ENCODE measurements at regions not wholly inside any gene's neighbourhood (a gene's known extent, or its start where the extent isn't known, plus 50 kb on each side); places are given as distances from the start of the nearest gene placed in this dataset.

- no peak overlapping the region for H3K4me2 ChIP-seq (ENCODE audit: insufficient read depth, low read length)
- ChIA-PET CTCF (ENCODE audit: low intra/inter-chr PET ratio) (no interaction called here), POLR2A (no interaction called here)
- no peaks in the 10 kb centered on the region for H3K79me2 ChIP-seq (ENCODE audit: control insufficient read depth, insufficient read depth, low read length)
- no peaks in the 10 kb centered on the region for H3K4me1 ChIP-seq (replicated peaks in 1 of 2; ENCODE audit: control insufficient read depth in 2 of 2, insufficient read depth in 2 of 2, low read length in 2 of 2)
- no peak overlapping the region for H3K27ac ChIP-seq (ENCODE audit: extremely low read depth, low read depth, low read length)
- no peak overlapping the region for H3K4me3 ChIP-seq
- FAIRE-seq (no peak), ATAC-seq (no peak), DNase-seq (ENCODE audit: extremely low read depth in 1 of 4, low spot score in 3 of 4) (no peak)
- H2AFZ ChIP-seq (ENCODE audit: low read depth, low read length), result no peak overlapping the region
- no peak overlapping the region for H3K9ac ChIP-seq (ENCODE audit: insufficient read depth in 1 of 2, low read depth in 2 of 2, low read length in 2 of 2)
- no peaks in the 10 kb centered on the region for H3K36me3 ChIP-seq (ENCODE audit: control insufficient read depth, insufficient read depth, low read length)
- in situ Hi-C loops (cut with MboI), result no loop called here
- intact Hi-C loops (cut with micrococcal nuclease), result no loop called here
- no peaks in the 10 kb centered on the region for H3K9me3 ChIP-seq (replicated peaks; ENCODE audit: control insufficient read depth, insufficient read depth, low read depth, low read length)
- H4K20me1 ChIP-seq (replicated peaks; ENCODE audit: control insufficient read depth, insufficient read depth, low read length), result no peaks in the 10 kb centered on the region
- H3K27me3 ChIP-seq (ENCODE audit: control insufficient read depth in 2 of 2, insufficient read depth in 2 of 2, low read length in 2 of 2), result no peaks in the 10 kb centered on the region
- H3K9me1 ChIP-seq (ENCODE audit: control insufficient read depth, insufficient read depth, low read length), result no peaks in the 10 kb centered on the region
- no TSS peak for BruUV-seq (replicated peaks)
- 2% methylated on average over 2 of the region's 2 CpGs for WGBS (ENCODE audit: insufficient coverage, low coverage, missing lambda C conversion rate)
- TF ChIP-seq SIN3B (IDR thresholded peaks at IDR 0.05; ENCODE audit: low read depth) (no peak), ZNF445 (CRISPR knock-in tag; IDR thresholded peaks at IDR 0.05; ENCODE audit: low read depth) (no peak), ETS2 (tag; IDR thresholded peaks at IDR 0.05; ENCODE audit: borderline replicate concordance, poor library complexity, severe bottlenecking) (no peak), POLR3G (IDR thresholded peaks at IDR 0.05; ENCODE audit: extremely low read depth, insufficient read length, insufficient replicate concordance) (no peak), NCOA1 (IDR thresholded peaks at IDR 0.05; ENCODE audit: low read depth) (no peak)
- TF ChIP-seq, protein P1, sequence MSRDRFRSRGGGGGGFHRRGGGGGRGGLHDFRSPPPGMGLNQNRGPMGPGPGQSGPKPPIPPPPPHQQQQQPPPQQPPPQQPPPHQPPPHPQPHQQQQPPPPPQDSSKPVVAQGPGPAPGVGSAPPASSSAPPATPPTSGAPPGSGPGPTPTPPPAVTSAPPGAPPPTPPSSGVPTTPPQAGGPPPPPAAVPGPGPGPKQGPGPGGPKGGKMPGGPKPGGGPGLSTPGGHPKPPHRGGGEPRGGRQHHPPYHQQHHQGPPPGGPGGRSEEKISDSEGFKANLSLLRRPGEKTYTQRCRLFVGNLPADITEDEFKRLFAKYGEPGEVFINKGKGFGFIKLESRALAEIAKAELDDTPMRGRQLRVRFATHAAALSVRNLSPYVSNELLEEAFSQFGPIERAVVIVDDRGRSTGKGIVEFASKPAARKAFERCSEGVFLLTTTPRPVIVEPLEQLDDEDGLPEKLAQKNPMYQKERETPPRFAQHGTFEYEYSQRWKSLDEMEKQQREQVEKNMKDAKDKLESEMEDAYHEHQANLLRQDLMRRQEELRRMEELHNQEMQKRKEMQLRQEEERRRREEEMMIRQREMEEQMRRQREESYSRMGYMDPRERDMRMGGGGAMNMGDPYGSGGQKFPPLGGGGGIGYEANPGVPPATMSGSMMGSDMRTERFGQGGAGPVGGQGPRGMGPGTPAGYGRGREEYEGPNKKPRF (IDR thresholded peaks at IDR 0.05; ENCODE audit: low read depth, low read length), result no peak
- TF ChIP-seq, protein P2, sequence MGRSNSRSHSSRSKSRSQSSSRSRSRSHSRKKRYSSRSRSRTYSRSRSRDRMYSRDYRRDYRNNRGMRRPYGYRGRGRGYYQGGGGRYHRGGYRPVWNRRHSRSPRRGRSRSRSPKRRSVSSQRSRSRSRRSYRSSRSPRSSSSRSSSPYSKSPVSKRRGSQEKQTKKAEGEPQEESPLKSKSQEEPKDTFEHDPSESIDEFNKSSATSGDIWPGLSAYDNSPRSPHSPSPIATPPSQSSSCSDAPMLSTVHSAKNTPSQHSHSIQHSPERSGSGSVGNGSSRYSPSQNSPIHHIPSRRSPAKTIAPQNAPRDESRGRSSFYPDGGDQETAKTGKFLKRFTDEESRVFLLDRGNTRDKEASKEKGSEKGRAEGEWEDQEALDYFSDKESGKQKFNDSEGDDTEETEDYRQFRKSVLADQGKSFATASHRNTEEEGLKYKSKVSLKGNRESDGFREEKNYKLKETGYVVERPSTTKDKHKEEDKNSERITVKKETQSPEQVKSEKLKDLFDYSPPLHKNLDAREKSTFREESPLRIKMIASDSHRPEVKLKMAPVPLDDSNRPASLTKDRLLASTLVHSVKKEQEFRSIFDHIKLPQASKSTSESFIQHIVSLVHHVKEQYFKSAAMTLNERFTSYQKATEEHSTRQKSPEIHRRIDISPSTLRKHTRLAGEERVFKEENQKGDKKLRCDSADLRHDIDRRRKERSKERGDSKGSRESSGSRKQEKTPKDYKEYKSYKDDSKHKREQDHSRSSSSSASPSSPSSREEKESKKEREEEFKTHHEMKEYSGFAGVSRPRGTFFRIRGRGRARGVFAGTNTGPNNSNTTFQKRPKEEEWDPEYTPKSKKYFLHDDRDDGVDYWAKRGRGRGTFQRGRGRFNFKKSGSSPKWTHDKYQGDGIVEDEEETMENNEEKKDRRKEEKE (IDR thresholded peaks at IDR 0.05; ENCODE audit: borderline replicate concordance in 1 of 2, control insufficient read depth in 1 of 2, low read depth in 2 of 2, low read length in 1 of 2), result no peak
- TF ChIP-seq, protein P3, sequence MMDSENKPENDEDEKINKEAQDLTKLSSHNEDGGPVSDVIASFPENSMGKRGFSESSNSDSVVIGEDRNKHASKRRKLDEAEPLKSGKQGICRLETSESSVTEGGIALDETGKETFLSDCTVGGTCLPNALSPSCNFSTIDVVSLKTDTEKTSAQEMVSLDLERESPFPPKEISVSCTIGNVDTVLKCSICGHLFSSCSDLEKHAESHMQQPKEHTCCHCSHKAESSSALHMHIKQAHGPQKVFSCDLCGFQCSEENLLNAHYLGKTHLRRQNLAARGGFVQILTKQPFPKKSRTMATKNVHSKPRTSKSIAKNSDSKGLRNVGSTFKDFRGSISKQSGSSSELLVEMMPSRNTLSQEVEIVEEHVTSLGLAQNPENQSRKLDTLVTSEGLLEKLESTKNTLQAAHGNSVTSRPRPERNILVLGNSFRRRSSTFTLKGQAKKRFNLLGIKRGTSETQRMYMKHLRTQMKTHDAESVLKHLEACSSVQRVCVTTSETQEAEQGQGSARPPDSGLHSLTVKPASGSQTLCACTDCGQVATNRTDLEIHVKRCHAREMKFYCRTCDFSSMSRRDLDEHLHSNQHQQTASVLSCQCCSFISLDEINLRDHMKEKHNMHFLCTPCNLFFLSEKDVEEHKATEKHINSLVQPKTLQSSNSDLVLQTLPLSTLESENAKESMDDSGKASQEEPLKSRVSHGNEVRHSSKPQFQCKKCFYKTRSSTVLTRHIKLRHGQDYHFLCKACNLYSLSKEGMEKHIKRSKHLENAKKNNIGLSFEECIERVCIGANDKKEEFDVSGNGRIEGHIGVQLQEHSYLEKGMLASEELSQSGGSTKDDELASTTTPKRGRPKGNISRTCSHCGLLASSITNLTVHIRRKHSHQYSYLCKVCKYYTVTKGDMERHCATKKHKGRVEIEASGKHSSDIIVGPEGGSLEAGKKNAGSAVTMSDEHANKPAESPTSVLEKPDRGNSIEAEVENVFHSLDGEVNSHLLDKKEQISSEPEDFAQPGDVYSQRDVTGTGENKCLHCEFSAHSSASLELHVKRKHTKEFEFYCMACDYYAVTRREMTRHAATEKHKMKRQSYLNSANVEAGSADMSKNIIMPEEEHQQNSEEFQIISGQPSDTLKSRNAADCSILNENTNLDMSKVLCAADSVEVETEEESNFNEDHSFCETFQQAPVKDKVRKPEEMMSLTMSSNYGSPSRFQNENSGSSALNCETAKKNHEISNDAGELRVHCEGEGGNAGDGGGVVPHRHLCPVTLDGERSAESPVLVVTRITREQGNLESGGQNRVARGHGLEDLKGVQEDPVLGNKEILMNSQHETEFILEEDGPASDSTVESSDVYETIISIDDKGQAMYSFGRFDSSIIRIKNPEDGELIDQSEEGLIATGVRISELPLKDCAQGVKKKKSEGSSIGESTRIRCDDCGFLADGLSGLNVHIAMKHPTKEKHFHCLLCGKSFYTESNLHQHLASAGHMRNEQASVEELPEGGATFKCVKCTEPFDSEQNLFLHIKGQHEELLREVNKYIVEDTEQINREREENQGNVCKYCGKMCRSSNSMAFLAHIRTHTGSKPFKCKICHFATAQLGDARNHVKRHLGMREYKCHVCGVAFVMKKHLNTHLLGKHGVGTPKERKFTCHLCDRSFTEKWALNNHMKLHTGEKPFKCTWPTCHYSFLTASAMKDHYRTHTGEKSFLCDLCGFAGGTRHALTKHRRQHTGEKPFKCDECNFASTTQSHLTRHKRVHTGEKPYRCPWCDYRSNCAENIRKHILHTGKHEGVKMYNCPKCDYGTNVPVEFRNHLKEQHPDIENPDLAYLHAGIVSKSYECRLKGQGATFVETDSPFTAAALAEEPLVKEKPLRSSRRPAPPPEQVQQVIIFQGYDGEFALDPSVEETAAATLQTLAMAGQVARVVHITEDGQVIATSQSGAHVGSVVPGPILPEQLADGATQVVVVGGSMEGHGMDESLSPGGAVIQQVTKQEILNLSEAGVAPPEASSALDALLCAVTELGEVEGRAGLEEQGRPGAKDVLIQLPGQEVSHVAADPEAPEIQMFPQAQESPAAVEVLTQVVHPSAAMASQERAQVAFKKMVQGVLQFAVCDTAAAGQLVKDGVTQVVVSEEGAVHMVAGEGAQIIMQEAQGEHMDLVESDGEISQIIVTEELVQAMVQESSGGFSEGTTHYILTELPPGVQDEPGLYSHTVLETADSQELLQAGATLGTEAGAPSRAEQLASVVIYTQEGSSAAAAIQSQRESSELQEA (IDR thresholded peaks at IDR 0.05; ENCODE audit: low read depth), result no peak
These were observed 229.8 kb downstream of the RASSF9 start for GRCh38 chr12:85606455-85606854.

All from K562 (cell line).